ENCODE measurements at regions not wholly inside any gene's neighbourhood (a gene's known extent, or its start where the extent isn't known, plus 50 kb on each side); places are given as distances from the start of the nearest gene placed in this dataset.
"Not testable (repeated sequence)": the region's sequence is repeated elsewhere in the genome, so short reads cannot be mapped to it uniquely, and the experiment has no call there.

GRCh38 chr5:144035046-144035740 is 135.3 kb downstream of the YIPF5 start:
- no peaks in the 10 kb centered on the region for H3K4me1 ChIP-seq
- TF ChIP-seq CTCF (IDR thresholded peaks at IDR 0.05) = no peak
- no peak for TF ChIP-seq POLR2A (IDR thresholded peaks at IDR 0.05)
- H3K4me3 ChIP-seq (replicated peaks in 1 of 3) = no peak overlapping the region
- H3K27ac ChIP-seq = no peak overlapping the region
- peaks cover 3% of the 10 kb centered on the region for H3K27me3 ChIP-seq
- 76 to 84% methylated on average over 4 of the region's 4 CpGs for WGBS, 2 donors
- H3K36me3 ChIP-seq = no peaks in the 10 kb centered on the region
- intact Hi-C loops (cut with DNase I) = no loop called here
- no peaks in the 10 kb centered on the region for H3K9me3 ChIP-seq
- DNase-seq = no peak

GRCh38 chr5:144036476-144036875 is 134.0 kb downstream of the YIPF5 start:
- no peak for DNase-seq
- Histone ChIP-seq H3K36me3 (no peaks in the 10 kb centered on the region), H3K4me1 (no peaks in the 10 kb centered on the region), H3K4me3 (replicated peaks in 1 of 3) (no peak overlapping the region), H3K27ac (no peak overlapping the region), H3K9me3 (no peaks in the 10 kb centered on the region), H3K27me3 (peaks cover 3% of the 10 kb centered on the region)
- intact Hi-C loops (cut with DNase I) = no loop called here
- WGBS, 2 donors = 79 to 80% methylated on average over 3 of the region's 3 CpGs
- TF ChIP-seq CTCF (IDR thresholded peaks at IDR 0.05) (no peak), POLR2A (IDR thresholded peaks at IDR 0.05) (no peak)

- DNase-seq = no peak
- Histone ChIP-seq H3K4me3 (replicated peaks in 1 of 3) (no peak overlapping the region), H3K36me3 (no peaks in the 10 kb centered on the region), H3K27ac (no peak overlapping the region), H3K9me3 (no peaks in the 10 kb centered on the region), H3K4me1 (no peaks in the 10 kb centered on the region), H3K27me3 (peaks cover 3% of the 10 kb centered on the region)
- no peak for TF ChIP-seq POLR2A (IDR thresholded peaks at IDR 0.05)
- no peak for TF ChIP-seq CTCF (IDR thresholded peaks at IDR 0.05)
- 77 to 91% methylated on average over 2 of the region's 2 CpGs for WGBS, 2 donors
- intact Hi-C loops (cut with DNase I) = no loop called here
These were observed 129.7 kb downstream of the YIPF5 start for GRCh38 chr5:144040615-144041305.

GRCh38 chr5:144042156-144042555 is 128.3 kb downstream of the YIPF5 start:
- Histone ChIP-seq H3K36me3 (no peaks in the 10 kb centered on the region), H3K4me3 (replicated peaks in 1 of 3) (no peak overlapping the region), H3K9me3 (no peaks in the 10 kb centered on the region), H3K27me3 (peaks cover 3% of the 10 kb centered on the region), H3K4me1 (no peaks in the 10 kb centered on the region), H3K27ac (no peak overlapping the region)
- no peak for DNase-seq
- WGBS, 2 donors = 79 to 82% methylated on average over 7 of the region's 7 CpGs
- TF ChIP-seq CTCF (IDR thresholded peaks at IDR 0.05) (no peak), POLR2A (IDR thresholded peaks at IDR 0.05) (no peak)
- intact Hi-C loops (cut with DNase I) = no loop called here

GRCh38 chr5:144048259-144048856 is 122.1 kb downstream of the YIPF5 start:
- TF ChIP-seq CTCF (IDR thresholded peaks at IDR 0.05) (no peak), POLR2A (IDR thresholded peaks at IDR 0.05) (no peak)
- H3K27ac ChIP-seq = no peak overlapping the region
- no peaks in the 10 kb centered on the region for H3K27me3 ChIP-seq
- no peak overlapping the region for H3K4me3 ChIP-seq (replicated peaks in 1 of 3)
- no peak for DNase-seq
- H3K36me3 ChIP-seq = no peaks in the 10 kb centered on the region
- H3K4me1 ChIP-seq = no peaks in the 10 kb centered on the region
- H3K9me3 ChIP-seq = no peaks in the 10 kb centered on the region
- 51 to 78% methylated on average over 6 to 9 of the region's 9 CpGs for WGBS, 2 donors
- intact Hi-C loops (cut with DNase I) = no loop called here

GRCh38 chr5:144055391-144055790 is 115.1 kb downstream of the YIPF5 start:
- H3K4me1 ChIP-seq; H3K27me3 ChIP-seq; DNase-seq; intact Hi-C loops (cut with DNase I); H3K27ac ChIP-seq; H3K9me3 ChIP-seq; H3K4me3 ChIP-seq (replicated peaks in 1 of 3); H3K36me3 ChIP-seq: not testable (repeated sequence)
- WGBS, 2 donors = 88 to 97% methylated on average over 6 of the region's 6 CpGs

GRCh38 chr5:144060091-144060490 is 110.4 kb downstream of the YIPF5 start:
- DNase-seq; H3K9me3 ChIP-seq; H3K27ac ChIP-seq; H3K27me3 ChIP-seq; H3K36me3 ChIP-seq; H3K4me1 ChIP-seq; intact Hi-C loops (cut with DNase I); H3K4me3 ChIP-seq (replicated peaks in 1 of 3): not testable (repeated sequence)
- 96 to 97% methylated on average over 2 of the region's 2 CpGs for whole genome bisulfite sequencing, 2 donors
